Sigmoid colon (tissue), 6 donors: ENCODE measurements at regions not wholly inside any gene's neighbourhood (a gene's known extent, or its start where the extent isn't known, plus 50 kb on each side); places are given as distances from the start of the nearest gene placed in this dataset.

Source experiments
- DNase-seq: peaks from one replicate; pipeline ENCODE4 v3.0.0-alpha.2; 2019
- H3K27ac ChIP-seq, 4 donors: fragments of 200-600 bp; sonication (generic); one replicate each; pipeline ENCODE4 v1.5.1; 2016 to 2019; ENCODE audit warnings: mild to moderate bottlenecking in 1 of 4
- H3K27me3 ChIP-seq, 3 donors: fragments of 200-600 bp; sonication (generic); one replicate each; pipeline ENCODE4 v1.5.1; 2019; ENCODE audit warnings: mild to moderate bottlenecking in 1 of 3
- H3K36me3 ChIP-seq, 4 donors: fragments of 200-600 bp; sonication (generic); one replicate each; pipeline ENCODE4 v1.5.1; 2016 to 2019
- H3K4me1 ChIP-seq, 4 donors: fragments of 200-600 bp; sonication (generic); one replicate each; pipeline ENCODE4 v1.5.1; 2017 to 2019
- H3K4me3 ChIP-seq, 4 donors: fragments of 200-600 bp; sonication (generic); one replicate each; pipeline ENCODE4 v1.5.1; 2017 to 2019; ENCODE audit warnings: mild to moderate bottlenecking in 2 of 4, moderate library complexity in 1 of 4
- H3K9me3 ChIP-seq, 4 donors: fragments of 200-600 bp in 3 of 4; sonication (generic) in 3 of 4; one replicate each; pipeline versions ENCODE4 v1.5.1 to v1.6.1; 2013 to 2019
- EP300 ChIP-seq, 4 donors: sonication (generic); formaldehyde crosslinking; IDR thresholded peaks; one replicate each; pipeline ENCODE4 v1.6.1; 2017; ENCODE audit warnings: antibody characterized with exemption in 4 of 4
- POLR2A ChIP-seq, 2 donors: fragments of 450-650 bp; IDR thresholded peaks; one replicate each; pipeline ENCODE4 v1.6.1; 2016; ENCODE audit warnings: antibody characterized with exemption in 2 of 2, mild to moderate bottlenecking in 2 of 2, moderate library complexity in 2 of 2
- POLR2AphosphoS5 ChIP-seq, 4 donors: sonication (generic); formaldehyde crosslinking; IDR thresholded peaks; one replicate each; pipeline ENCODE4 v1.6.1; 2017; ENCODE audit warnings: antibody characterized with exemption in 4 of 4
- WGBS, 2 donors: extraction: QIAGEN DNeasy Blood & Tissue Kit; methylation state at CpG; one replicate each; pipeline ENCODE4 v1.1.7; 2013; 5-methylcytosine and 5-hydroxymethylcytosine counted together
- intact Hi-C: fragments of 100-400 bp; cut with DNase I; formaldehyde crosslinking; loops from one replicate; pipeline ENCODE4 v1.15.1; 2023
- TF ChIP-seq, protein P1 (sequence below), 4 experiments: fragments of 450-650 bp in 3 of 4; fragments of 200-600 bp in 1 of 4; IDR thresholded peaks; one replicate each; pipeline ENCODE4 v1.5.1; 2016 to 2019; ENCODE audit warnings: antibody characterized with exemption in 4 of 4, mild to moderate bottlenecking in 3 of 4, moderate library complexity in 2 of 4
- donor health status: healthy with polysubstance abuse.
- donor health status: healthy.

DNA sequence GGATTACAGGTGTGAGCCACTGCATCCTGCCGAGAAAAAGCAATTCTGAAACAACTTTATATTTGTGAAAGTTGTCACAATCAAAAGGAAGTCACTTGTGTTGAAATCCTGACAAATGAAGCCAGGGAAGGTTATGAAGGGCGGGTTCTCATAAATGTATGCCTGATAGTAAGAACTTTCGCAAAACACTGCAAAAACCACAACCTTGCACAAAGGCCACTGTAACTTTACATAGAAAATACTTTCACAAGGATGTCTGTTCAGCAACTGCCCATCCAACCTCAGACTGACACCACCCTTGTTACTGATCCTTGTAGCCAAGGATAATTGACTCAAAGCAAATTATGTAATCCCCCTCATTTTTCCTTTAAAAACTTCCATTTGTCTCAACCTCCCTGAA, 90.6 kb downstream of the SLC4A3 start:
- H3K4me1 ChIP-seq = no peaks in the 10 kb centered on the region
- H3K27ac ChIP-seq = no peak overlapping the region
- H3K27me3 ChIP-seq = no peaks in the 10 kb centered on the region
- TF ChIP-seq POLR2A (IDR thresholded peaks at IDR 0.05) (no peak), EP300 (IDR thresholded peaks at IDR 0.05) (no peak)
- TF ChIP-seq, protein P1, sequence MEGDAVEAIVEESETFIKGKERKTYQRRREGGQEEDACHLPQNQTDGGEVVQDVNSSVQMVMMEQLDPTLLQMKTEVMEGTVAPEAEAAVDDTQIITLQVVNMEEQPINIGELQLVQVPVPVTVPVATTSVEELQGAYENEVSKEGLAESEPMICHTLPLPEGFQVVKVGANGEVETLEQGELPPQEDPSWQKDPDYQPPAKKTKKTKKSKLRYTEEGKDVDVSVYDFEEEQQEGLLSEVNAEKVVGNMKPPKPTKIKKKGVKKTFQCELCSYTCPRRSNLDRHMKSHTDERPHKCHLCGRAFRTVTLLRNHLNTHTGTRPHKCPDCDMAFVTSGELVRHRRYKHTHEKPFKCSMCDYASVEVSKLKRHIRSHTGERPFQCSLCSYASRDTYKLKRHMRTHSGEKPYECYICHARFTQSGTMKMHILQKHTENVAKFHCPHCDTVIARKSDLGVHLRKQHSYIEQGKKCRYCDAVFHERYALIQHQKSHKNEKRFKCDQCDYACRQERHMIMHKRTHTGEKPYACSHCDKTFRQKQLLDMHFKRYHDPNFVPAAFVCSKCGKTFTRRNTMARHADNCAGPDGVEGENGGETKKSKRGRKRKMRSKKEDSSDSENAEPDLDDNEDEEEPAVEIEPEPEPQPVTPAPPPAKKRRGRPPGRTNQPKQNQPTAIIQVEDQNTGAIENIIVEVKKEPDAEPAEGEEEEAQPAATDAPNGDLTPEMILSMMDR (IDR thresholded peaks at IDR 0.05) = no peak
- 57 to 75% methylated on average over 3 of the region's 3 CpGs for WGBS, 2 donors
- H3K4me3 ChIP-seq = no peak overlapping the region
- intact Hi-C loops = no loop called here
- H3K36me3 ChIP-seq = no peaks in the 10 kb centered on the region
- DNase-seq = no peak
- no peaks in the 10 kb centered on the region for H3K9me3 ChIP-seq

GRCh38 chr2:219719521-219719920, 92.1 kb downstream of the SLC4A3 start:
- intact Hi-C loops = no loop called here
- Histone ChIP-seq H3K36me3 (no peaks in the 10 kb centered on the region), H3K9me3 (no peaks in the 10 kb centered on the region), H3K27me3 (no peaks in the 10 kb centered on the region), H3K4me3 (no peak overlapping the region), H3K27ac (no peak overlapping the region), H3K4me1 (no peaks in the 10 kb centered on the region)
- 76 to 89% methylated on average over 4 of the region's 4 CpGs for WGBS, 2 donors
- DNase-seq = no peak
- TF ChIP-seq, protein P1 (IDR thresholded peaks at IDR 0.05) = no peak
- TF ChIP-seq POLR2A (IDR thresholded peaks at IDR 0.05) (no peak), POLR2AphosphoS5 (IDR thresholded peaks at IDR 0.05) (no peak), EP300 (IDR thresholded peaks at IDR 0.05) (no peak)

GRCh38 chr2:219720956-219721355, 93.5 kb downstream of the SLC4A3 start:
- no peaks in the 10 kb centered on the region for H3K9me3 ChIP-seq
- 37 to 67% methylated on average over 6 of the region's 6 CpGs for WGBS, 2 donors
- intact Hi-C loops = no loop called here

GRCh38 chr2:219722276-219722879, 94.9 kb downstream of the SLC4A3 start:
- Histone ChIP-seq H3K4me1 (no peaks in the 10 kb centered on the region), H3K27me3 (no peaks in the 10 kb centered on the region), H3K9me3 (no peaks in the 10 kb centered on the region), H3K4me3 (no peak overlapping the region), H3K27ac (no peak overlapping the region), H3K36me3 (no peaks in the 10 kb centered on the region)
- intact Hi-C loops = no loop called here
- 67 to 83% methylated on average over 10 of the region's 10 CpGs for WGBS, 2 donors
- DNase-seq = no peak
- no peak for TF ChIP-seq POLR2A (IDR thresholded peaks at IDR 0.05)
- no peak for TF ChIP-seq POLR2AphosphoS5 (IDR thresholded peaks at IDR 0.05)
- TF ChIP-seq, protein P1 (IDR thresholded peaks at IDR 0.05) = no peak
- no peak for TF ChIP-seq EP300 (IDR thresholded peaks at IDR 0.05)

More at GRCh38 chr2:219720956-219721355, 93.5 kb downstream of the SLC4A3 start:
- no peaks in the 10 kb centered on the region for H3K27me3 ChIP-seq
- H3K4me3 ChIP-seq = no peak overlapping the region
- TF ChIP-seq EP300 (IDR thresholded peaks at IDR 0.05) (no peak), POLR2A (IDR thresholded peaks at IDR 0.05) (no peak), POLR2AphosphoS5 (IDR thresholded peaks at IDR 0.05) (no peak)
- TF ChIP-seq, protein P1 (IDR thresholded peaks at IDR 0.05) = no peak
- DNase-seq = no peak
- H3K36me3 ChIP-seq = no peaks in the 10 kb centered on the region
- no peaks in the 10 kb centered on the region for H3K4me1 ChIP-seq
- H3K27ac ChIP-seq = no peak overlapping the region

DNA sequence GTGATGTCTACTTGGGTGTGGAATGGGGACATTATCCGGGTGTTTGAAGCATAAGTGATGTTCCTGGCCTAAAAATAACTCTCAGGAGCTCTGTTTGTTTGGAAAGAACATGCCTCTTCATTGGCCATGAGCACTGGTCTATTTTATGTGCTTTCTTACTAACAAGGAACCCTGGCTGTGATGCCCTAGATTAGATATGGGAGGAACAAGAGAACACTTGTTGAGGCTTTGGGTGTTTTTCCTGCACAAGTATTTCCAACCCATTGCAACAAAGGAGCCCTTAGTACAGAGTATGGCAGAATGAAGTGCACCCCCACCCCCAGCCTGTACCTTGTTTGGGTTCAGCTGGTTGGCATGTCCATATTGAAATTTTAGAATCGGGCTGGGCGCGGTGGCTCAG, 95.9 kb downstream of the SLC4A3 start:
- Histone ChIP-seq H3K4me1 (no peaks in the 10 kb centered on the region), H3K36me3 (no peaks in the 10 kb centered on the region), H3K9me3 (no peaks in the 10 kb centered on the region), H3K4me3 (no peak overlapping the region), H3K27me3 (no peaks in the 10 kb centered on the region), H3K27ac (no peak overlapping the region)
- 92 to 93% methylated on average over 4 of the region's 4 CpGs for WGBS, 2 donors
- intact Hi-C loops = no loop called here
- no peak for DNase-seq
- TF ChIP-seq POLR2AphosphoS5 (IDR thresholded peaks at IDR 0.05) (no peak), EP300 (IDR thresholded peaks at IDR 0.05) (no peak), POLR2A (IDR thresholded peaks at IDR 0.05) (no peak)
- TF ChIP-seq, protein P1 (IDR thresholded peaks at IDR 0.05) = no peak
